PC-9 (cell line): ENCODE measurements at regions not wholly inside any gene's neighbourhood (a gene's known extent, or its start where the extent isn't known, plus 50 kb on each side); places are given as distances from the start of the nearest gene placed in this dataset.

Experiments
- BruUV-seq: library from RNA; stranded (reverse); fragments of 400-500 nt; replicated peaks from 2 replicates; lab custom pipeline; 2021; lab: Mats Ljungman, UMichigan
- CTCF ChIA-PET: fragments of 300-600 bp; sonication (Branson Sonifier 250); formaldehyde crosslinking; loops from one replicate; lab custom pipeline; 2022; ENCODE audit warnings: antibody characterized with exemption; lab: Charles Lee
- POLR2A ChIA-PET: fragments of 300-600 bp; sonication (Branson Sonifier 250); formaldehyde crosslinking; loops from one replicate; lab custom pipeline; 2022; ENCODE audit warnings: antibody characterized with exemption; ENCODE audit not compliant: unreplicated experiment; lab: Charles Lee
- DNase-seq, 2 experiments: peaks; one replicate each; pipeline versions ENCODE4 v3.0.0 to v3.0.0-alpha.2; 2015 to 2022; ENCODE audit warnings: mixed read lengths in 1 of 2
- H2AFZ ChIP-seq: fragments of 200-600 bp; sonication (generic); 2 replicates; pipeline ENCODE4 v1.8.1; 2017; ENCODE audit warnings: antibody characterized with exemption
- H3F3A ChIP-seq: fragments of 200-600 bp; sonication (generic); 2 replicates; pipeline ENCODE4 v1.8.1; 2017; ENCODE audit warnings: antibody characterized with exemption, mild to moderate bottlenecking, low read depth; ENCODE audit not compliant: insufficient read depth
- H3K27ac ChIP-seq: fragments of 200-600 bp; sonication (generic); 2 replicates; pipeline ENCODE4 v1.6.1; 2016; ENCODE audit warnings: mixed run types
- H3K27me3 ChIP-seq: fragments of 200-600 bp; sonication (generic); 2 replicates; pipeline ENCODE4 v1.6.1; 2016; ENCODE audit warnings: low read depth, mixed run types; ENCODE audit not compliant: insufficient read depth
- H3K36me3 ChIP-seq: fragments of 200-600 bp; sonication (generic); 2 replicates; pipeline ENCODE4 v1.6.1; 2016; ENCODE audit warnings: low read depth, mixed run types
- H3K4me1 ChIP-seq: fragments of 200-600 bp; sonication (generic); replicated peaks from 2 replicates; pipeline ENCODE4 v1.6.1; 2016; ENCODE audit warnings: mixed run types; ENCODE audit not compliant: insufficient read depth
- H3K4me2 ChIP-seq: fragments of 200-600 bp; sonication (generic); 2 replicates; pipeline ENCODE4 v1.6.1; 2017; ENCODE audit warnings: mixed run types
- H3K4me3 ChIP-seq: fragments of 200-600 bp; sonication (generic); 2 replicates; pipeline ENCODE4 v1.6.1; 2016; ENCODE audit warnings: mixed run types
- H3K79me2 ChIP-seq: fragments of 200-600 bp; sonication (generic); 2 replicates; pipeline ENCODE4 v1.6.1; 2017; ENCODE audit warnings: low read depth, mixed run types
- H3K9me2 ChIP-seq: fragments of 200-600 bp; sonication (generic); 2 replicates; pipeline ENCODE4 v1.8.1; 2017; ENCODE audit warnings: mild to moderate bottlenecking; ENCODE audit not compliant: insufficient read depth
- H3K9me3 ChIP-seq: fragments of 200-600 bp; sonication (generic); 2 replicates; pipeline ENCODE4 v1.8.1; 2016; ENCODE audit warnings: low read depth; ENCODE audit not compliant: insufficient read depth
- H4K20me1 ChIP-seq: fragments of 200-600 bp; sonication (generic); 2 replicates; pipeline ENCODE4 v1.8.1; 2017; ENCODE audit not compliant: insufficient read depth
- EZH2 ChIP-seq: fragments of 200-600 bp; sonication (generic); IDR thresholded peaks from 2 replicates; pipeline ENCODE4 v1.8.0; 2017; ENCODE audit warnings: antibody characterized with exemption, low read depth
- intact Hi-C: fragments of 100-400 bp; cut with micrococcal nuclease; formaldehyde crosslinking; loops from one replicate; pipeline ENCODE4 v1.10.0; 2022; ENCODE audit not compliant: unreplicated experiment
- TF ChIP-seq, protein P1 (sequence below): fragments of 200-600 bp; sonication (generic); conservative IDR thresholded peaks from 2 replicates; pipeline ENCODE4 v1.6.1; 2017; ENCODE audit warnings: mixed run types, antibody characterized with exemption, mild to moderate bottlenecking, moderate library complexity

DNA sequence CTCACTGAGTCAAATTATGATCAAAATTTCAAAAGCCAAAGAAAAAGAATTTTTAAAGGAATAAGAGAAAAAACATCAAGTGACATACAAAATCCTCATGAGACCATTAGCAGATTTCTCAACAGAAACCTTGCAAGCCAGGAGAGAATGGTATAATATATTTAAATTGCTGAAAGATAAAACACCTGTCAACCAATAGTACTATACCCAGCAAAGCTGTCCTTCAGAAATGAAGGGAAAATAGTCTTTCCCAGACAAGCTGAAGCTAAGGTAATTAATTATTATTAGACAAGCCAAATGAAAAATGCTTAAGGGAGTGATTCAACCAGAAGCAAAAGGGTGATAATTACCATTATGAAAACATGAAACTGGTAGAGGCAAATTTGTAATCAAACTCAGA, 104.2 kb upstream of the TET2 start:
- Histone ChIP-seq H4K20me1 (no peaks in the 10 kb centered on the region), H2AFZ (no peak overlapping the region), H3K9me3 (no peaks in the 10 kb centered on the region), H3K27me3 (no peaks in the 10 kb centered on the region), H3K4me3 (no peak overlapping the region), H3K4me2 (no peak overlapping the region), H3K4me1 (no peaks in the 10 kb centered on the region), H3F3A (no peaks in the 10 kb centered on the region), H3K9me2 (no peaks in the 10 kb centered on the region), H3K79me2 (no peaks in the 10 kb centered on the region), H3K36me3 (no peaks in the 10 kb centered on the region), H3K27ac (no peak overlapping the region)
- intact Hi-C loops: no loop called here
- no peak for DNase-seq
- no TSS peak for BruUV-seq
- ChIA-PET CTCF (no interaction called here), POLR2A (no interaction called here)
- TF ChIP-seq EZH2: no peak

DNA sequence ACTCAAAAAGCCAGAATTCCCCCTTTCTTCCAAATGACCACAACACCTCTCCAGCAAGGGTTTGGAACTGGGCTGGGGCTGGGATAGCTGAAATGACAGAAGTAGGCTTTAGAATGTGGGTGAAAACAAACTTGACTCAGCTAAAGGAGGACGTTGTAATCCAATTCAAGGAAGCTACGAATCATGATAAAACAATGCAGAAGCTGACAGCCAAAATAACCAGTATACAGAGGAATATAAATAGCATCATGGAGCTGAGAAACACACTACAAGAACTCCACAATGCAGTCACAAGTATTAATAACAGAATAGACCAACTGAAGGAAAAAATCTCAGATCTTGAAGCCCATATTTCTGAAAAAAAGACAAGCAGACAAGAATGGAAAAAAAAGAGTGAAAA, 95.8 kb upstream of the TET2 start:
- DNase-seq: no peak
- intact Hi-C loops: loop anchor here (10.0 kb wide), 1 partner anchor 176 kb away; no protein-coding TSS in a partner anchor
- H3K4me1 ChIP-seq: no peaks in the 10 kb centered on the region
- no peak overlapping the region for H3K27ac ChIP-seq
- TF ChIP-seq, protein P1, sequence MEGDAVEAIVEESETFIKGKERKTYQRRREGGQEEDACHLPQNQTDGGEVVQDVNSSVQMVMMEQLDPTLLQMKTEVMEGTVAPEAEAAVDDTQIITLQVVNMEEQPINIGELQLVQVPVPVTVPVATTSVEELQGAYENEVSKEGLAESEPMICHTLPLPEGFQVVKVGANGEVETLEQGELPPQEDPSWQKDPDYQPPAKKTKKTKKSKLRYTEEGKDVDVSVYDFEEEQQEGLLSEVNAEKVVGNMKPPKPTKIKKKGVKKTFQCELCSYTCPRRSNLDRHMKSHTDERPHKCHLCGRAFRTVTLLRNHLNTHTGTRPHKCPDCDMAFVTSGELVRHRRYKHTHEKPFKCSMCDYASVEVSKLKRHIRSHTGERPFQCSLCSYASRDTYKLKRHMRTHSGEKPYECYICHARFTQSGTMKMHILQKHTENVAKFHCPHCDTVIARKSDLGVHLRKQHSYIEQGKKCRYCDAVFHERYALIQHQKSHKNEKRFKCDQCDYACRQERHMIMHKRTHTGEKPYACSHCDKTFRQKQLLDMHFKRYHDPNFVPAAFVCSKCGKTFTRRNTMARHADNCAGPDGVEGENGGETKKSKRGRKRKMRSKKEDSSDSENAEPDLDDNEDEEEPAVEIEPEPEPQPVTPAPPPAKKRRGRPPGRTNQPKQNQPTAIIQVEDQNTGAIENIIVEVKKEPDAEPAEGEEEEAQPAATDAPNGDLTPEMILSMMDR: no peak
- no peak for TF ChIP-seq EZH2
- H4K20me1 ChIP-seq: no peaks in the 10 kb centered on the region
- CTCF ChIA-PET: no interaction called here
- no peaks in the 10 kb centered on the region for H3K36me3 ChIP-seq
- BruUV-seq: no TSS peak
- H3K4me2 ChIP-seq: no peak overlapping the region
- H3K4me3 ChIP-seq: no peak overlapping the region
- H2AFZ ChIP-seq: no peak overlapping the region
- no peaks in the 10 kb centered on the region for H3F3A ChIP-seq
- no peaks in the 10 kb centered on the region for H3K79me2 ChIP-seq
- POLR2A ChIA-PET: no interaction called here
- no peaks in the 10 kb centered on the region for H3K27me3 ChIP-seq
- no peaks in the 10 kb centered on the region for H3K9me2 ChIP-seq
- no peaks in the 10 kb centered on the region for H3K9me3 ChIP-seq

DNA sequence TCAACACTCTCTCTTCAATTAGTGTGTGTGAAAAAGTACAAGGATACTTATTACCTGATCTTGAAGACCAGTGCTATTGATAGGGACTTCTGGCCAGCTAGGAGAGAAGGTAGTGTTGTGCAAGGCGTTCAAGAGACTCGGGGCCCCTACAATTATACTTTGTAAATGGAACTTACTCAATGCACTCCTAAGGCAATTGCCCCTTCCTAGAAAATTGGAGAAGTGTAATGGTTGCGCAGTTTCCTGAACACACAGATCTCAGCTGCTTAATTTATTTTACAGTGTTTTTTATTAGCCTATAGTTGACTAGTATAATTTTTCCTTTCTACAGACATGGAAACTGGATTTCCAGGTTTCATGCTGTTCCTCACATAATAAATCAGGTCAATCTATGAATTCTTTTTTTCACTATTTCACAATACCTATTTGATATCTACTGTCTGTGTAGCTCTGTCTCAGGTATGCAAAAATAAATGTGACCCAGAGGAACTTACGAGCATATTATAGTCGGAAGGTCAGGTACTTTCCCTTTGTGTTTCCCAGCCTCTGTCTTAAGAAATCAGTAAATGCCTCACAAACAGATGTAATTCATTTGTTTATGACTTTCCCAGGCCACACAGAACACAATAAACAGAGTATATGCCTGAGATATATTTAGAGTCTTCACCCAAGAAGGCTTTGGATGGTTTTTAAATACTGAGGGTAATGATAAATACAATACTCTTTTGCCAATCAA, 89.1 kb upstream of the TET2 start:
- Histone ChIP-seq H3K9me3 (no peaks in the 10 kb centered on the region), H3K27ac (no peak overlapping the region), H3K4me3 (no peak overlapping the region), H3K27me3 (no peaks in the 10 kb centered on the region), H3K79me2 (no peaks in the 10 kb centered on the region), H2AFZ (no peak overlapping the region), H3K4me1 (peaks cover 17% of the 10 kb centered on the region), H4K20me1 (no peaks in the 10 kb centered on the region), H3K36me3 (no peaks in the 10 kb centered on the region), H3K4me2 (0 out of 2 replicates have a peak overlapping the region, but pooled peaks have one; percentile 10), H3F3A (peaks cover 21% of the 10 kb centered on the region; the same call in 1 of the 2 replicates), H3K9me2 (no peaks in the 10 kb centered on the region)
- no peak for TF ChIP-seq EZH2
- TF ChIP-seq, protein P1: no peak
- intact Hi-C loops: loop anchor here (2.0 to 10.0 kb wide), 2 partner anchors 91 to 183 kb away; no protein-coding TSS in a partner anchor
- BruUV-seq: no TSS peak
- DNase-seq: no peak
- CTCF ChIA-PET: no interaction called here
- POLR2A ChIA-PET: interaction anchor here (0.7 kb wide), 1 partner anchor 329 kb away, joined by 6 read pairs; no protein-coding TSS in a partner anchor
